ENCODE measurements at regions not wholly inside any gene's neighbourhood (a gene's known extent, or its start where the extent isn't known, plus 50 kb on each side); places are given as distances from the start of the nearest gene placed in this dataset.

- Histone ChIP-seq H3K4me1 (no peaks in the 10 kb centered on the region), H3K27ac (no peak overlapping the region), H3K4me3 (replicated peaks in 1 of 3) (no peak overlapping the region), H3K9me3 (no peaks in the 10 kb centered on the region), H3K36me3 (no peaks in the 10 kb centered on the region), H3K27me3 (no peaks in the 10 kb centered on the region)
- no peak for DNase-seq
- TF ChIP-seq POLR2A (IDR thresholded peaks at IDR 0.05): no peak
- TF ChIP-seq CTCF (IDR thresholded peaks at IDR 0.05): no peak
- intact Hi-C loops (cut with DNase I): no loop called here
- WGBS, 2 donors: 67 to 69% methylated on average over 6 of the region's 6 CpGs
These were observed 150.4 kb upstream of the ADAMTS9 start for GRCh38 chr3:64837986-64838735.

- DNase-seq: peak; percentile 39 to 55
- no peak overlapping the region for H3K4me3 ChIP-seq (replicated peaks in 1 of 3)
- no peaks in the 10 kb centered on the region for H3K27me3 ChIP-seq
- H3K9me3 ChIP-seq: no peaks in the 10 kb centered on the region
- 31 to 55% methylated on average over 2 of the region's 2 CpGs for WGBS, 2 donors
- no peaks in the 10 kb centered on the region for H3K36me3 ChIP-seq
- H3K4me1 ChIP-seq: peaks cover under 1 to 1% of the 10 kb centered on the region in 2 donors
- TF ChIP-seq CTCF (IDR thresholded peaks at IDR 0.05) (no peak), POLR2A (IDR thresholded peaks at IDR 0.05) (no peak)
- H3K27ac ChIP-seq: peak overlapping the region in 1 of 3 donors; percentile 22
- intact Hi-C loops (cut with DNase I): no loop called here
These were observed 149.4 kb upstream of the ADAMTS9 start for GRCh38 chr3:64837126-64837738.

- WGBS, 2 donors: 87 to 97% methylated on average over 2 of the region's 2 CpGs
- Histone ChIP-seq H3K36me3 (no peaks in the 10 kb centered on the region), H3K4me1 (peaks cover 11% of the 10 kb centered on the region in 2 donors), H3K27me3 (no peaks in the 10 kb centered on the region), H3K27ac (no peak overlapping the region), H3K4me3 (replicated peaks in 1 of 3) (no peak overlapping the region), H3K9me3 (no peaks in the 10 kb centered on the region)
- DNase-seq: no peak
- intact Hi-C loops (cut with DNase I): no loop called here
- TF ChIP-seq POLR2A (IDR thresholded peaks at IDR 0.05) (no peak), CTCF (IDR thresholded peaks at IDR 0.05) (no peak)
These were observed 148.3 kb upstream of the ADAMTS9 start for GRCh38 chr3:64836097-64836496.

DNA sequence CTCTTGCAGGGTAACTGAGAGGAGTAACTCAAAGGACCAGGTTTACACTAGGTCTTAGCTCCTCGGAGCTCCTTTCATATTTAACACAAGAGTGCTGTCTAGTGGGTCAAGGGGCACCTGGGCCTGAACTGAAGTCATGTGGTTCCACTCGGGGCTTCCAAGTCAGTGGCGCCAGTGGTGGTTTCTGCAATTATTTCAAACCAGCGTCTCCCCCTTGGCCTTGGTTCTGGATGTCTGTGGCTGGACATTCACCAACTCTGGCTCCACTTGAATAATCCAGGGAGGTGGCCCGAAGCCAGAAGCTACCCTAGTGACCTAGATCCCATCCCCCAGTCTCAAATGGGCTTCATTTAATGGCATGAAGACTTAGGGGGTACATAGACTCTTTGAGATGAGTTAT is 144.3 kb upstream of the ADAMTS9 start:
- peak; percentile 67 to 69 for DNase-seq
- intact Hi-C loops (cut with DNase I): no loop called here

More for the DNA sequence above, 144.3 kb upstream of the ADAMTS9 start:
- peaks cover 21 to 23% of the 10 kb centered on the region in 2 donors for H3K4me1 ChIP-seq
- H3K9me3 ChIP-seq: no peaks in the 10 kb centered on the region
- TF ChIP-seq CTCF (IDR thresholded peaks at IDR 0.05) (no peak), POLR2A (IDR thresholded peaks at IDR 0.05) (no peak)
- no peak overlapping the region for H3K4me3 ChIP-seq (replicated peaks in 1 of 3)
- H3K36me3 ChIP-seq: no peaks in the 10 kb centered on the region
- WGBS, 2 donors: 29 to 44% methylated on average over 5 of the region's 5 CpGs
- H3K27ac ChIP-seq: peak overlapping the region in 1 of 3 donors; percentile 42
- H3K27me3 ChIP-seq: no peaks in the 10 kb centered on the region

All from thyroid gland (tissue), 4 donors.